ENCODE measurements at regions not wholly inside any gene's neighbourhood (a gene's known extent, or its start where the extent isn't known, plus 50 kb on each side); places are given as distances from the start of the nearest gene placed in this dataset.
A peak's percentile ranks its signal among the peaks of the same experiment; 100 is the strongest.

- no peaks in the 10 kb centered on the region for H3K36me3 ChIP-seq
- no peak overlapping the region for H3K4me3 ChIP-seq
- DNase-seq (ENCODE audit: low spot score): peak; percentile 59
- H3K27ac ChIP-seq: no peak overlapping the region
- no peaks in the 10 kb centered on the region for H3K4me1 ChIP-seq
- no peaks in the 10 kb centered on the region for H3K27me3 ChIP-seq
- H3K9me3 ChIP-seq: no peaks in the 10 kb centered on the region
- no peak for TF ChIP-seq CTCF (IDR thresholded peaks at IDR 0.05)
Observed at GRCh38 chr11:45554230-45554967, 111.0 kb downstream of the CHST1 start.

GRCh38 chr11:45553383-45553936, 112.0 kb downstream of the CHST1 start:
- H3K27me3 ChIP-seq: no peaks in the 10 kb centered on the region
- H3K27ac ChIP-seq: no peak overlapping the region
- no peak for TF ChIP-seq CTCF (IDR thresholded peaks at IDR 0.05)
- no peak overlapping the region for H3K4me3 ChIP-seq
- no peaks in the 10 kb centered on the region for H3K9me3 ChIP-seq
- no peaks in the 10 kb centered on the region for H3K36me3 ChIP-seq
- DNase-seq (ENCODE audit: low spot score): no peak
- no peaks in the 10 kb centered on the region for H3K4me1 ChIP-seq

- TF ChIP-seq CTCF (IDR thresholded peaks at IDR 0.05): no peak
- no peaks in the 10 kb centered on the region for H3K9me3 ChIP-seq
Observed at GRCh38 chr11:45551191-45551713, 114.2 kb downstream of the CHST1 start.

GRCh38 chr11:45549257-45549656, 116.2 kb downstream of the CHST1 start:
- Histone ChIP-seq H3K4me3 (no peak overlapping the region), H3K4me1 (no peaks in the 10 kb centered on the region), H3K27me3 (no peaks in the 10 kb centered on the region), H3K36me3 (no peaks in the 10 kb centered on the region), H3K9me3 (no peaks in the 10 kb centered on the region), H3K27ac (no peak overlapping the region)
- no peak for TF ChIP-seq CTCF (IDR thresholded peaks at IDR 0.05)
- DNase-seq (ENCODE audit: low spot score): no peak

More at GRCh38 chr11:45551191-45551713, 114.2 kb downstream of the CHST1 start:
- Histone ChIP-seq H3K27ac (no peak overlapping the region), H3K4me1 (no peaks in the 10 kb centered on the region), H3K36me3 (no peaks in the 10 kb centered on the region), H3K4me3 (no peak overlapping the region), H3K27me3 (no peaks in the 10 kb centered on the region)
- DNase-seq (ENCODE audit: low spot score): no peak

- H3K4me3 ChIP-seq: no peak overlapping the region
- DNase-seq (ENCODE audit: low spot score): no peak
- H3K36me3 ChIP-seq: no peaks in the 10 kb centered on the region
- no peak overlapping the region for H3K27ac ChIP-seq
- H3K4me1 ChIP-seq: no peaks in the 10 kb centered on the region
- H3K27me3 ChIP-seq: no peaks in the 10 kb centered on the region
- no peak for TF ChIP-seq CTCF (IDR thresholded peaks at IDR 0.05)
- H3K9me3 ChIP-seq: no peaks in the 10 kb centered on the region
Observed at GRCh38 chr11:45546366-45546765, 119.1 kb downstream of the CHST1 start.
